ENCODE measurements at regions not wholly inside any gene's neighbourhood (a gene's known extent, or its start where the extent isn't known, plus 50 kb on each side); places are given as distances from the start of the nearest gene placed in this dataset.

DNA sequence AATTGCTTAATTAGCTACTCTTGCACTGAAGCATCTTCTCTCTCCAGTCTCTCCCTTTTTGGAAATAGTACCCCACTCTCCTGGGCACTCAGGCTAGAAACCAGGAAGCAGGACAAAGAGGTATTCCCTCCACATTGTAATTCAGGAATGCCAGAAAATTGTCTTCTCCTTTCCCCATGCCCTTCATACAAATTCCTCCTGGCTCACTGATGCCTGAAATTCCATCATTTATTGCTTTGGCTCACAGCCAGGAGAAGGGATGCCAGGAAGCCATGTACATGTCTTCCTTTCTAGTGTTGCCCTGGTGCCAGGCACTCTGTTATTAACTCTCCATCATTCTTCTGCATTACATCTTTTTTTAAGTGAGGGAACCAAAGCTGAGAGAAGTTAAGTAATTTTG is 716.5 kb upstream of the C9orf72 start (continued):
- TF ChIP-seq BHLHE40 (IDR thresholded peaks at IDR 0.05; ENCODE audit: borderline replicate concordance in 1 of 2, low read depth in 2 of 2, low read length in 1 of 2) (no peak), SP1 (IDR thresholded peaks at IDR 0.05; ENCODE audit: low read depth, low read length) (no peak), SMARCA5 (IDR thresholded peaks at IDR 0.05) (no peak), RFX5 (IDR thresholded peaks at IDR 0.05; ENCODE audit: low read depth, low read length) (no peak), ZNF622 (IDR thresholded peaks at IDR 0.05) (no peak), HDAC2 (IDR thresholded peaks at IDR 0.05) (no peak)

DNA sequence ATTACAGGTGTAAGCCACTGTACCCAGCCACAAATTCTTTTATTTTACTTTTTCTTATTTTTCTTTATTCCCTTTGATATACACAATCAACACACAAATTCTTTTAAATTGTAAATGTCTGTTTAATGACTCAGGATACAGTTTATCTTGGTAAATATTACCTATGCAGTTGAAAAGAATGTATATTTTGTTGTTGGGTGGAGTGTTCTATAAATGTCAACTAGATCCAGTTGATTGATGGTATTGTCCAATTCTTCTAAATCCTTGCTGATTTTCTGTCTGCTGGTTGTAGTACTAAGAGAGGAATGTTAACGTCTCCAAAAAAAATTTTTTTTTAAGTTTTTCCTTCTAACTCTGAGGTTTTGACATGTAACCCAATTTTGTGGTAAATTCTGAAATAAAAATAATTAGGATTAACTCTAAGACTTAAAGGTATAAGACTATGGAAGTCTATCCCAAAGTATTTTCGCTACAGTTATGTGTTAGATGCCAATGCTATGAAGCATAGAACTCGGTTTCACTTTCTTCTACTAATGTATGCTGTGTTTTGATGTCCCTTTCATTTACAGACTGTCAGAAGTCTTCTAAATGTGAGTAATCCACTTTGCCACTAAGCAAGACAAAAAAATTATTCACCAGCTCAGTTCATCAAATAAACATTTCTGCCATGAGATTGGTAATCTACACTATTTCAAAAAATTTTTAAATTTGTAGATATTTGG is 720.2 kb upstream of the C9orf72 start:
- 15% methylated on average over 3 of the region's 3 CpGs for WGBS (ENCODE audit: insufficient coverage, insufficient replicate concordance, low lambda C conversion rate, missing lambda C conversion rate)
- ATAC-seq: no peak
- no peak overlapping the region for H3K9ac ChIP-seq (ENCODE audit: control insufficient read depth, insufficient read depth, low read length)
- ChIA-PET RAD21 (ENCODE audit: unreplicated experiment) (no interaction called here), SMC1A (ENCODE audit: uncharacterized antibody, unreplicated experiment) (no interaction called here), POLR2A (no interaction called here), CTCF (no interaction called here)
- H3K4me2 ChIP-seq (ENCODE audit: control insufficient read depth, insufficient read depth): no peak overlapping the region
- H3K27me3 ChIP-seq (replicated peaks in 1 of 2; ENCODE audit: control insufficient read depth in 2 of 2, insufficient read depth in 2 of 2, low read length in 1 of 2): no peaks in the 10 kb centered on the region
- FAIRE-seq: no peak
- in situ Hi-C loops (cut with MboI): no loop called here
- no TSS peak for BruUV-seq (replicated peaks)
- H2AFZ ChIP-seq (ENCODE audit: control insufficient read depth, low read depth, low read length): no peak overlapping the region
- no peak for TF ChIP-seq SMARCA5 (IDR thresholded peaks at IDR 0.05)
- TF ChIP-seq, protein P1, sequence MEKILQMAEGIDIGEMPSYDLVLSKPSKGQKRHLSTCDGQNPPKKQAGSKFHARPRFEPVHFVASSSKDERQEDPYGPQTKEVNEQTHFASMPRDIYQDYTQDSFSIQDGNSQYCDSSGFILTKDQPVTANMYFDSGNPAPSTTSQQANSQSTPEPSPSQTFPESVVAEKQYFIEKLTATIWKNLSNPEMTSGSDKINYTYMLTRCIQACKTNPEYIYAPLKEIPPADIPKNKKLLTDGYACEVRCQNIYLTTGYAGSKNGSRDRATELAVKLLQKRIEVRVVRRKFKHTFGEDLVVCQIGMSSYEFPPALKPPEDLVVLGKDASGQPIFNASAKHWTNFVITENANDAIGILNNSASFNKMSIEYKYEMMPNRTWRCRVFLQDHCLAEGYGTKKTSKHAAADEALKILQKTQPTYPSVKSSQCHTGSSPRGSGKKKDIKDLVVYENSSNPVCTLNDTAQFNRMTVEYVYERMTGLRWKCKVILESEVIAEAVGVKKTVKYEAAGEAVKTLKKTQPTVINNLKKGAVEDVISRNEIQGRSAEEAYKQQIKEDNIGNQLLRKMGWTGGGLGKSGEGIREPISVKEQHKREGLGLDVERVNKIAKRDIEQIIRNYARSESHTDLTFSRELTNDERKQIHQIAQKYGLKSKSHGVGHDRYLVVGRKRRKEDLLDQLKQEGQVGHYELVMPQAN (conservative IDR thresholded peaks at IDR 0.05): no peak
- TF ChIP-seq, protein P2, sequence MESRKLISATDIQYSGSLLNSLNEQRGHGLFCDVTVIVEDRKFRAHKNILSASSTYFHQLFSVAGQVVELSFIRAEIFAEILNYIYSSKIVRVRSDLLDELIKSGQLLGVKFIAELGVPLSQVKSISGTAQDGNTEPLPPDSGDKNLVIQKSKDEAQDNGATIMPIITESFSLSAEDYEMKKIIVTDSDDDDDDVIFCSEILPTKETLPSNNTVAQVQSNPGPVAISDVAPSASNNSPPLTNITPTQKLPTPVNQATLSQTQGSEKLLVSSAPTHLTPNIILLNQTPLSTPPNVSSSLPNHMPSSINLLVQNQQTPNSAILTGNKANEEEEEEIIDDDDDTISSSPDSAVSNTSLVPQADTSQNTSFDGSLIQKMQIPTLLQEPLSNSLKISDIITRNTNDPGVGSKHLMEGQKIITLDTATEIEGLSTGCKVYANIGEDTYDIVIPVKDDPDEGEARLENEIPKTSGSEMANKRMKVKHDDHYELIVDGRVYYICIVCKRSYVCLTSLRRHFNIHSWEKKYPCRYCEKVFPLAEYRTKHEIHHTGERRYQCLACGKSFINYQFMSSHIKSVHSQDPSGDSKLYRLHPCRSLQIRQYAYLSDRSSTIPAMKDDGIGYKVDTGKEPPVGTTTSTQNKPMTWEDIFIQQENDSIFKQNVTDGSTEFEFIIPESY (IDR thresholded peaks at IDR 0.05): no peak
- TF ChIP-seq IKZF2 (IDR thresholded peaks at IDR 0.05): no peak
- TF ChIP-seq, protein P3, sequence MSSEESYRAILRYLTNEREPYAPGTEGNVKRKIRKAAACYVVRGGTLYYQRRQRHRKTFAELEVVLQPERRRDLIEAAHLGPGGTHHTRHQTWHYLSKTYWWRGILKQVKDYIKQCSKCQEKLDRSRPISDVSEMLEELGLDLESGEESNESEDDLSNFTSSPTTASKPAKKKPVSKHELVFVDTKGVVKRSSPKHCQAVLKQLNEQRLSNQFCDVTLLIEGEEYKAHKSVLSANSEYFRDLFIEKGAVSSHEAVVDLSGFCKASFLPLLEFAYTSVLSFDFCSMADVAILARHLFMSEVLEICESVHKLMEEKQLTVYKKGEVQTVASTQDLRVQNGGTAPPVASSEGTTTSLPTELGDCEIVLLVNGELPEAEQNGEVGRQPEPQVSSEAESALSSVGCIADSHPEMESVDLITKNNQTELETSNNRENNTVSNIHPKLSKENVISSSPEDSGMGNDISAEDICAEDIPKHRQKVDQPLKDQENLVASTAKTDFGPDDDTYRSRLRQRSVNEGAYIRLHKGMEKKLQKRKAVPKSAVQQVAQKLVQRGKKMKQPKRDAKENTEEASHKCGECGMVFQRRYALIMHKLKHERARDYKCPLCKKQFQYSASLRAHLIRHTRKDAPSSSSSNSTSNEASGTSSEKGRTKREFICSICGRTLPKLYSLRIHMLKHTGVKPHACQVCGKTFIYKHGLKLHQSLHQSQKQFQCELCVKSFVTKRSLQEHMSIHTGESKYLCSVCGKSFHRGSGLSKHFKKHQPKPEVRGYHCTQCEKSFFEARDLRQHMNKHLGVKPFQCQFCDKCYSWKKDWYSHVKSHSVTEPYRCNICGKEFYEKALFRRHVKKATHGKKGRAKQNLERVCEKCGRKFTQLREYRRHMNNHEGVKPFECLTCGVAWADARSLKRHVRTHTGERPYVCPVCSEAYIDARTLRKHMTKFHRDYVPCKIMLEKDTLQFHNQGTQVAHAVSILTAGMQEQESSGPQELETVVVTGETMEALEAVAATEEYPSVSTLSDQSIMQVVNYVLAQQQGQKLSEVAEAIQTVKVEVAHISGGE (CRISPR knock-in tag; IDR thresholded peaks at IDR 0.05): no peak
- no peak for TF ChIP-seq HCFC1 (IDR thresholded peaks at IDR 0.05; ENCODE audit: low read length)
- no peaks in the 10 kb centered on the region for H3K4me1 ChIP-seq (ENCODE audit: control insufficient read depth, insufficient read depth, low read length)
- DNase-seq (ENCODE audit: low read depth, low spot score): no peak
- no peak overlapping the region for H3K4me3 ChIP-seq
- H3K79me2 ChIP-seq (ENCODE audit: control insufficient read depth, insufficient read depth, low read length): no peaks in the 10 kb centered on the region
- no peaks in the 10 kb centered on the region for H3K36me3 ChIP-seq (ENCODE audit: control insufficient read depth in 2 of 2, insufficient read depth in 2 of 2, low read length in 1 of 2)
- H4K20me1 ChIP-seq (ENCODE audit: control insufficient read depth, insufficient read depth): no peaks in the 10 kb centered on the region
- no peaks in the 10 kb centered on the region for H3K9me3 ChIP-seq (replicated peaks; ENCODE audit: control insufficient read depth, insufficient read depth, low read length)
- H3K27ac ChIP-seq (ENCODE audit: control insufficient read depth, insufficient read depth): no peak overlapping the region
- intact Hi-C loops (cut with micrococcal nuclease; ENCODE audit: unreplicated experiment): no loop called here
